ENCODE measurements at regions not wholly inside any gene's neighbourhood (a gene's known extent, or its start where the extent isn't known, plus 50 kb on each side); places are given as distances from the start of the nearest gene placed in this dataset.

DNA sequence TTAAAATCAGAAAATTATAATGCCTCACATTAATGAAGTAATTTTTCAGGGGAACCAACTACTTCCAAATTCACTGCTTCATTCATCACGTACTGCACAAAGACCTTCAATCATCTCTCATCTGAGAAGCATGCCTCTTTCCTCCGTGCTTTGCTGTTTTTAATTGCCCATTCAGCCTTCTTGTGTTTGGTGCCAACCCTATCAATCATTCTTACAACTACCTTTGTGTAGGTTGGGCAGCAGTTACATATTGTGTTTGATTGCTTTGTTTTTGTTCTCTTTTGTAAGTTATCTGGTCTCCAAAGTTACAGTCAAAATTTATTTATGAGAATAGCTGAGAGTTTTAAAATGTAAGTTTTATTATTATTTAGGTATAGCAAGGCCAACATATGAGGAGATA lies 549.0 kb upstream of the SLC8A1 start:
- H3K27me3 Mint-ChIP-seq: no peaks in the 10 kb centered on the region
- no peaks in the 10 kb centered on the region for H3K36me3 Mint-ChIP-seq
- H3K27ac Mint-ChIP-seq: no peak overlapping the region
- H3K4me3 ChIP-seq (ENCODE audit: low read length): no peak overlapping the region
- peaks cover 0 to 5% (median 0%) of the 10 kb centered on the region in 11 donors for H3K9me3 Mint-ChIP-seq
- ChIA-PET POLR2A (no interaction called here), CTCF (no interaction called here)
- H3K27me3 ChIP-seq (ENCODE audit: control insufficient read depth in 2 of 2, insufficient read depth in 2 of 2, low read length in 2 of 2): no peaks in the 10 kb centered on the region
- intact Hi-C loops (cut with micrococcal nuclease): no loop called here
- no peaks in the 10 kb centered on the region for H3K36me3 ChIP-seq (ENCODE audit: control insufficient read depth in 2 of 3, insufficient read depth in 3 of 3, low read length in 3 of 3)
- no peak for DNase-seq
- no peaks in the 10 kb centered on the region for H3K9me3 ChIP-seq (ENCODE audit: control insufficient read depth in 2 of 3, low read length in 3 of 3)
- no peak for ATAC-seq
- H3K4me1 Mint-ChIP-seq: no peaks in the 10 kb centered on the region
- H3K4me3 Mint-ChIP-seq: no peak overlapping the region
- no peak overlapping the region for H3K27ac ChIP-seq (ENCODE audit: low read depth, low read length)
- H3K4me1 ChIP-seq (ENCODE audit: control insufficient read depth in 2 of 2, insufficient read depth in 2 of 2, low read length in 2 of 2): no peaks in the 10 kb centered on the region

DNA sequence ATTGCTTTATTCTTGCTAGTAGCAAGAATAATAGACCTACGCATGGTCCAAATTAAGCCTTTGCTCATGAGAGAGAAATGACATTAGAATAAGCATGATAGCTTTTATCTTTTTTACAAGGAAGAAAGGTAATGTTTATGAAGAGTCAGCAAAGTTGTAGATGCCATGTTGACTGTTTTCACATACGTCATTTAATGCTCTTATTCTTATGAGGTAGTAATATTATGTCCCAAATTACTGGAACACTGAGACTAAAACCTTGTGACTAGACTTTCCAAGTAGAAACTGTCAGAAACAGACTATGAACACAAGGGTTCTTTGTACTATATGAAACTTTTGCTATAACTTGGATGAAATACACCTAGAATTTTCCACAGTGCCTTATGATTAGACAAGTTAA lies 552.8 kb upstream of the SLC8A1 start:
- POLR2A ChIA-PET: no interaction called here
- Histone ChIP-seq H3K27me3 (ENCODE audit: control insufficient read depth in 2 of 2, insufficient read depth in 2 of 2, low read length in 2 of 2) (no peaks in the 10 kb centered on the region), H3K27ac (ENCODE audit: low read depth, low read length) (no peak overlapping the region), H3K4me3 (ENCODE audit: low read length) (no peak overlapping the region), H3K36me3 (ENCODE audit: control insufficient read depth in 2 of 3, insufficient read depth in 3 of 3, low read length in 3 of 3) (no peaks in the 10 kb centered on the region), H3K4me1 (ENCODE audit: control insufficient read depth in 2 of 2, insufficient read depth in 2 of 2, low read length in 2 of 2) (no peaks in the 10 kb centered on the region), H3K9me3 (ENCODE audit: control insufficient read depth in 2 of 3, low read length in 3 of 3) (no peaks in the 10 kb centered on the region)
- intact Hi-C loops (cut with micrococcal nuclease): no loop called here
- Mint-ChIP-seq H3K4me1 (no peaks in the 10 kb centered on the region), H3K27me3 (no peaks in the 10 kb centered on the region), H3K27ac (no peak overlapping the region), H3K36me3 (no peaks in the 10 kb centered on the region), H3K9me3 (peaks cover 0 to 2% (median 0%) of the 10 kb centered on the region in 11 donors), H3K4me3 (no peak overlapping the region)
- ATAC-seq (no peak), DNase-seq (no peak)
- CTCF ChIA-PET: interaction anchor here (0.6 kb wide), 1 partner anchor 1094 kb away, joined by 4 read pairs; no protein-coding TSS in a partner anchor

DNA sequence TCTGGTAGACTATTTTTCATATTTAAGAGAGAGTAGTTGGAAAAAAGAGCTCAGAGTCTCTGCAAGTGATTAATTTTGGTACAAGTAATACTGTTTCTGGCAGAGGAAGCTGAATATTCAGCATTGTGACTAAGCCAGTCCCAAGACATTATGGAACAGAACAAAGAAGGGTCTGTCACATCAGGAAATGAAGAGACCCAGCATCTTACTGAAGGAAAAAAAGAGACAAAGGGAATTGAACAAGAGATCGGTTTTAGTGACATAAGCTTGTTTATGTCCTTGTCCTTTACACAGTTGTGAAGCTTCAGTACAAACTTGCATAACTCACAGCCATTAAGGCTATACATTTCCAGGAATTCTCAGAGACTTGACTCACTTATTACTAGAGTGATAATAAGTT lies 568.5 kb upstream of the SLC8A1 start:
- H3K36me3 Mint-ChIP-seq: no peaks in the 10 kb centered on the region
- H3K9me3 Mint-ChIP-seq: peaks cover 0 to 12% (median 0%) of the 10 kb centered on the region in 11 donors
- H3K4me1 Mint-ChIP-seq: no peaks in the 10 kb centered on the region
- Histone ChIP-seq H3K4me3 (ENCODE audit: low read length) (no peak overlapping the region), H3K36me3 (ENCODE audit: control insufficient read depth in 2 of 3, insufficient read depth in 3 of 3, low read length in 3 of 3) (no peaks in the 10 kb centered on the region), H3K4me1 (ENCODE audit: control insufficient read depth in 2 of 2, insufficient read depth in 2 of 2, low read length in 2 of 2) (no peaks in the 10 kb centered on the region), H3K9me3 (ENCODE audit: control insufficient read depth in 2 of 3, low read length in 3 of 3) (no peaks in the 10 kb centered on the region), H3K27me3 (ENCODE audit: control insufficient read depth in 2 of 2, insufficient read depth in 2 of 2, low read length in 2 of 2) (no peaks in the 10 kb centered on the region), H3K27ac (ENCODE audit: low read depth, low read length) (no peak overlapping the region)
- ATAC-seq (no peak), DNase-seq (no peak)
- H3K27me3 Mint-ChIP-seq: no peaks in the 10 kb centered on the region
- ChIA-PET POLR2A (no interaction called here), CTCF (interaction anchor here (0.7 kb wide), 1 partner anchor 41 kb away, joined by 4 read pairs; no protein-coding TSS in a partner anchor)
- H3K27ac Mint-ChIP-seq: no peak overlapping the region
- no peak overlapping the region for H3K4me3 Mint-ChIP-seq
- intact Hi-C loops (cut with micrococcal nuclease): no loop called here

- POLR2A ChIA-PET: no interaction called here
- Mint-ChIP-seq H3K36me3 (no peaks in the 10 kb centered on the region), H3K27ac (no peak overlapping the region), H3K4me1 (peaks cover 0 to 3% (median 0%) of the 10 kb centered on the region in 7 donors), H3K4me3 (no peak overlapping the region), H3K27me3 (no peaks in the 10 kb centered on the region), H3K9me3 (peaks cover 0 to 4% (median 0%) of the 10 kb centered on the region in 11 donors)
- ATAC-seq (no peak), DNase-seq (no peak)
- Histone ChIP-seq H3K27ac (ENCODE audit: low read depth, low read length) (no peak overlapping the region), H3K4me1 (ENCODE audit: control insufficient read depth in 2 of 2, insufficient read depth in 2 of 2, low read length in 2 of 2) (no peaks in the 10 kb centered on the region), H3K4me3 (ENCODE audit: low read length) (no peak overlapping the region), H3K27me3 (ENCODE audit: control insufficient read depth in 2 of 2, insufficient read depth in 2 of 2, low read length in 2 of 2) (no peaks in the 10 kb centered on the region), H3K9me3 (ENCODE audit: control insufficient read depth in 2 of 3, low read length in 3 of 3) (no peaks in the 10 kb centered on the region), H3K36me3 (ENCODE audit: control insufficient read depth in 2 of 3, insufficient read depth in 3 of 3, low read length in 3 of 3) (no peaks in the 10 kb centered on the region)
- intact Hi-C loops (cut with micrococcal nuclease): no loop called here
- CTCF ChIA-PET: no interaction called here
Observed at GRCh38 chr2:41024816-41025215, 572.9 kb upstream of the SLC8A1 start.

DNA sequence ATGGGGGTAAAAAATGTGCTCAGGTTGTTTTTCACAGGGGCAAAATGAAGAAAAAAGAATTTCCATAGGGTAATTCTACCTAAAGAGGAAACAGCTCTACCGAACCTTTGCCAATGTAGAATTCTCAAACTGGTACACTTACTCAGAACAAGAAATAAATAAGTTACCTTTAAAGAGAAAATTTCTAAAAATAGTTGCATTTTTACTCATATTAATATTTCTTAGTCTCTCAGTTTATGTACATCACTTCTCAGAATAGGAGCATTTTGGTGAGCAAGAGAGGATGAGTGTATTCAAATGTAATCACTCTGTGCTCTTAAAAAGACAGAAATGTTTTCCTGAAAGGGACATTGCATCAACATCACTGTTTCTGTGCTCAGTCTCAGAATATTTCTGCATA lies 574.7 kb upstream of the SLC8A1 start:
- Mint-ChIP-seq H3K36me3 (no peaks in the 10 kb centered on the region), H3K27me3 (no peaks in the 10 kb centered on the region), H3K9me3 (peaks cover 0 to 6% (median 3%) of the 10 kb centered on the region in 11 donors), H3K4me3 (no peak overlapping the region), H3K27ac (no peak overlapping the region), H3K4me1 (peaks cover 0 to 3% (median 0%) of the 10 kb centered on the region in 7 donors)
- POLR2A ChIA-PET: no interaction called here
- no peak for DNase-seq
- ATAC-seq: no peak
- intact Hi-C loops (cut with micrococcal nuclease): no loop called here
- H3K27ac ChIP-seq (ENCODE audit: low read depth, low read length): no peak overlapping the region
- no peak overlapping the region for H3K4me3 ChIP-seq (ENCODE audit: low read length)
- H3K36me3 ChIP-seq (ENCODE audit: control insufficient read depth in 2 of 3, insufficient read depth in 3 of 3, low read length in 3 of 3): no peaks in the 10 kb centered on the region
- CTCF ChIA-PET: no interaction called here
- no peaks in the 10 kb centered on the region for H3K4me1 ChIP-seq (ENCODE audit: control insufficient read depth in 2 of 2, insufficient read depth in 2 of 2, low read length in 2 of 2)
- no peaks in the 10 kb centered on the region for H3K9me3 ChIP-seq (ENCODE audit: control insufficient read depth in 2 of 3, low read length in 3 of 3)
- H3K27me3 ChIP-seq (ENCODE audit: control insufficient read depth in 2 of 2, insufficient read depth in 2 of 2, low read length in 2 of 2): no peaks in the 10 kb centered on the region

- Mint-ChIP-seq H3K27me3 (no peaks in the 10 kb centered on the region), H3K27ac (no peak overlapping the region), H3K4me1 (peaks cover 0 to 3% (median 0%) of the 10 kb centered on the region in 7 donors), H3K36me3 (no peaks in the 10 kb centered on the region), H3K9me3 (peaks cover 0 to 6% (median 3%) of the 10 kb centered on the region in 11 donors), H3K4me3 (no peak overlapping the region)
- intact Hi-C loops (cut with micrococcal nuclease): no loop called here
- Histone ChIP-seq H3K27ac (ENCODE audit: low read depth, low read length) (no peak overlapping the region), H3K4me1 (ENCODE audit: control insufficient read depth in 2 of 2, insufficient read depth in 2 of 2, low read length in 2 of 2) (no peaks in the 10 kb centered on the region), H3K4me3 (ENCODE audit: low read length) (no peak overlapping the region), H3K36me3 (ENCODE audit: control insufficient read depth in 2 of 3, insufficient read depth in 3 of 3, low read length in 3 of 3) (no peaks in the 10 kb centered on the region), H3K27me3 (ENCODE audit: control insufficient read depth in 2 of 2, insufficient read depth in 2 of 2, low read length in 2 of 2) (no peaks in the 10 kb centered on the region), H3K9me3 (ENCODE audit: control insufficient read depth in 2 of 3, low read length in 3 of 3) (no peaks in the 10 kb centered on the region)
- POLR2A ChIA-PET: no interaction called here
- CTCF ChIA-PET: no interaction called here
- ATAC-seq: no peak
- no peak for DNase-seq
Observed at GRCh38 chr2:41027095-41027494, 575.2 kb upstream of the SLC8A1 start.

GRCh38 chr2:41031282-41031681 lies 579.4 kb upstream of the SLC8A1 start:
- no peaks in the 10 kb centered on the region for H3K36me3 Mint-ChIP-seq
- H3K4me3 ChIP-seq (ENCODE audit: low read length): no peak overlapping the region
- H3K9me3 Mint-ChIP-seq: peaks cover 0 to 6% (median 2%) of the 10 kb centered on the region in 11 donors
- H3K4me3 Mint-ChIP-seq: no peak overlapping the region
- ATAC-seq: no peak
- intact Hi-C loops (cut with micrococcal nuclease): no loop called here
- no peaks in the 10 kb centered on the region for H3K36me3 ChIP-seq (ENCODE audit: control insufficient read depth in 2 of 3, insufficient read depth in 3 of 3, low read length in 3 of 3)
- ChIA-PET CTCF (no interaction called here), POLR2A (no interaction called here)
- DNase-seq: no peak
- no peaks in the 10 kb centered on the region for H3K27me3 ChIP-seq (ENCODE audit: control insufficient read depth in 2 of 2, insufficient read depth in 2 of 2, low read length in 2 of 2)
- no peak overlapping the region for H3K27ac ChIP-seq (ENCODE audit: low read depth, low read length)
- H3K4me1 ChIP-seq (ENCODE audit: control insufficient read depth in 2 of 2, insufficient read depth in 2 of 2, low read length in 2 of 2): no peaks in the 10 kb centered on the region
- H3K27ac Mint-ChIP-seq: no peak overlapping the region
- peaks cover 0 to 3% (median 0%) of the 10 kb centered on the region in 7 donors for H3K4me1 Mint-ChIP-seq
- H3K27me3 Mint-ChIP-seq: no peaks in the 10 kb centered on the region
- H3K9me3 ChIP-seq (ENCODE audit: control insufficient read depth in 2 of 3, low read length in 3 of 3): no peaks in the 10 kb centered on the region
